ENCODE measurements at regions not wholly inside any gene's neighbourhood (a gene's known extent, or its start where the extent isn't known, plus 50 kb on each side); places are given as distances from the start of the nearest gene placed in this dataset.

GRCh38 chr3:20742903-20743552, 557.0 kb upstream of the SGO1 start:
- H3K36me3 ChIP-seq (ENCODE audit: control insufficient read depth, insufficient read depth, low read length), result no peaks in the 10 kb centered on the region
- no peaks in the 10 kb centered on the region for H3K9me1 ChIP-seq (ENCODE audit: insufficient read depth, low read length)
- no peak overlapping the region for H2AK5ac ChIP-seq (ENCODE audit: low read depth, low read length)
- H3K56ac ChIP-seq (ENCODE audit: extremely low read depth, insufficient read depth, low read length), result no peak overlapping the region
- H3K14ac ChIP-seq (replicated peaks; ENCODE audit: low read depth, low read length), result no peak overlapping the region
- H2BK120ac ChIP-seq (ENCODE audit: low read depth, low read length), result no peak overlapping the region
- H3K18ac ChIP-seq (ENCODE audit: low read depth, low read length), result no peak overlapping the region
- H3K9me3 ChIP-seq (ENCODE audit: control insufficient read depth, insufficient read depth, low read length), result no peaks in the 10 kb centered on the region
- H2BK15ac ChIP-seq (ENCODE audit: low read depth, low read length), result no peak overlapping the region
- no peaks in the 10 kb centered on the region for H3K27me3 ChIP-seq (ENCODE audit: control insufficient read depth, insufficient read depth, low read length)
- no CpG with 5 or more reads among the region's 2 CpGs for WGBS, 2 experiments (ENCODE audit: extremely low coverage in 2 of 2, insufficient read length in 1 of 2)
- no peaks in the 10 kb centered on the region for H4K20me1 ChIP-seq (ENCODE audit: insufficient read depth, low read length)
- H4K91ac ChIP-seq (ENCODE audit: insufficient read depth, low read depth, low read length), result no peak overlapping the region
- BruUV-seq (replicated peaks), result no TSS peak
- H2AK9ac ChIP-seq (replicated peaks; ENCODE audit: low read depth, low read length, poor library complexity), result no peak overlapping the region
- ATAC-seq (ENCODE audit: low read depth) (no peak), DNase-seq (no peak)
- no peak overlapping the region for H2BK20ac ChIP-seq (ENCODE audit: low read depth, low read length)
- no peak overlapping the region for H2BK5ac ChIP-seq (ENCODE audit: low read depth, low read length, poor library complexity, severe bottlenecking)
- no peak overlapping the region for H3K4me2 ChIP-seq (ENCODE audit: low read depth, low read length)
- no peak overlapping the region for H4K8ac ChIP-seq (ENCODE audit: low read depth in 2 of 2, low read length in 2 of 2)
- H3K27ac ChIP-seq (ENCODE audit: insufficient read depth, low read length), result no peak overlapping the region
- POLR2A ChIA-PET (ENCODE audit: unreplicated experiment), result no interaction called here
- intact Hi-C loops (cut with micrococcal nuclease), result loop anchor here (10.0 kb wide), 1 partner anchor 228 kb away; no protein-coding TSS in a partner anchor
- H3K4me3 ChIP-seq (ENCODE audit: insufficient read depth, low read depth, low read length), result no peak overlapping the region
- H3K4me1 ChIP-seq (ENCODE audit: control insufficient read depth, insufficient read depth, low read length), result no peaks in the 10 kb centered on the region
- dilution Hi-C loops (cut with HindIII; ENCODE audit: low sequenced_read_pairs, unreplicated experiment), result no loop called here
- no peaks in the 10 kb centered on the region for H3K79me1 ChIP-seq (ENCODE audit: low read depth in 1 of 2, low read length in 2 of 2)
- TF ChIP-seq RAD21 (IDR thresholded peaks at IDR 0.05; ENCODE audit: low read length), result no peak
- no peak for TF ChIP-seq RFX5 (IDR thresholded peaks at IDR 0.05; ENCODE audit: low read depth, low read length)
- no peak for TF ChIP-seq SMC3 (IDR thresholded peaks at IDR 0.05; ENCODE audit: low read depth, low read length)
- TF ChIP-seq CHD1 (IDR thresholded peaks at IDR 0.05; ENCODE audit: low read depth, low read length), result no peak
- TF ChIP-seq BHLHE40 (IDR thresholded peaks at IDR 0.05; ENCODE audit: low read depth, low read length), result no peak
- no peak for TF ChIP-seq CEBPB (IDR thresholded peaks at IDR 0.05; ENCODE audit: low read depth, low read length)
- TF ChIP-seq MAFK (IDR thresholded peaks at IDR 0.05; ENCODE audit: low read depth, low read length), result no peak
- no peak for TF ChIP-seq NFE2L2 (IDR thresholded peaks at IDR 0.05; ENCODE audit: low read depth, low read length)
- no peak for TF ChIP-seq ELK1 (IDR thresholded peaks at IDR 0.05; ENCODE audit: borderline replicate concordance, low read depth, low read length)
- no peak for TF ChIP-seq USF2 (IDR thresholded peaks at IDR 0.05; ENCODE audit: low read depth, low read length)
- no peak for TF ChIP-seq CTCF (conservative IDR thresholded peaks at IDR 0.05; ENCODE audit: low read depth, low read length)
- TF ChIP-seq MAZ (IDR thresholded peaks at IDR 0.05; ENCODE audit: borderline replicate concordance, low read depth, low read length), result no peak
- no peak for TF ChIP-seq MXI1 (IDR thresholded peaks at IDR 0.05; ENCODE audit: borderline replicate concordance, low read depth, low read length)
- no peak for TF ChIP-seq FOS (IDR thresholded peaks at IDR 0.05; ENCODE audit: low read depth, low read length)
- TF ChIP-seq RCOR1 (IDR thresholded peaks at IDR 0.05; ENCODE audit: insufficient replicate concordance, low read length), result no peak
- no peak for TF ChIP-seq POLR2A (IDR thresholded peaks at IDR 0.05; ENCODE audit: low read depth, low read length)
- no peak overlapping the region for H4K5ac ChIP-seq (ENCODE audit: low read depth, low read length)
- H3K4ac ChIP-seq (ENCODE audit: low read depth, low read length), result no peak overlapping the region
- no peak overlapping the region for H3K23ac ChIP-seq (ENCODE audit: low read depth, low read length)
- H2AFZ ChIP-seq (replicated peaks; ENCODE audit: low read length, poor library complexity), result no peak overlapping the region
- H3K9ac ChIP-seq (ENCODE audit: low read depth, low read length), result no peak overlapping the region
- in situ Hi-C loops (cut with MboI; ENCODE audit: low sequenced_read_pairs), result no loop called here
- CTCF ChIA-PET, result no interaction called here
